Prostate gland (tissue), 2 donors: ENCODE measurements at regions not wholly inside any gene's neighbourhood (a gene's known extent, or its start where the extent isn't known, plus 50 kb on each side); places are given as distances from the start of the nearest gene placed in this dataset.

Experiments
- CTCF ChIP-seq, 4 experiments: fragments of 200-600 bp in 2 of 4; fragments of 450-650 bp in 2 of 4; sonication (generic) in 2 of 4; IDR thresholded peaks; 1 replicate in 3 of 4; 2 replicates in 1 of 4; pipeline ENCODE4 v1.5.1; 2016 to 2019; ENCODE audit warnings: antibody characterized with exemption in 4 of 4, mild to moderate bottlenecking in 2 of 4, moderate library complexity in 2 of 4
- POLR2A ChIP-seq: fragments of 450-650 bp; IDR thresholded peaks from one replicate; pipeline ENCODE4 v1.6.1; 2016; ENCODE audit warnings: antibody characterized with exemption, mild to moderate bottlenecking

- TF ChIP-seq CTCF (IDR thresholded peaks at IDR 0.05): no peak
- TF ChIP-seq POLR2A: no peak
Observed at GRCh38 chr14:39603942-39604341, 171.7 kb upstream of the FBXO33 start.
